GM10248 (cell line): ENCODE measurements at regions not wholly inside any gene's neighbourhood (a gene's known extent, or its start where the extent isn't known, plus 50 kb on each side); places are given as distances from the start of the nearest gene placed in this dataset.

ENCODE experiments used
- CTCF ChIA-PET: fragments of 300-600 bp; sonication (Branson Sonifier 250); formaldehyde crosslinking; extraction: SDS; loops from one replicate; lab custom pipeline; 2021; ENCODE audit warnings: antibody characterized with exemption; lab: Yijun Ruan, JAX
- POLR2A ChIA-PET: fragments of 350-650 bp; sonication (Branson Sonifier 250); formaldehyde crosslinking; extraction: SDS; loops from one replicate; lab custom pipeline; 2020; ENCODE audit warnings: antibody characterized with exemption; lab: Yijun Ruan, JAX
- DNase-seq: peaks from one replicate; pipeline ENCODE4 v3.0.0; 2012; ENCODE audit errors: extremely low spot score
- TF ChIP-seq, protein P1 (sequence below): IDR thresholded peaks from 2 replicates; pipeline ENCODE4 v1.5.1; 2012; ENCODE audit warnings: mild to moderate bottlenecking, low read depth; ENCODE audit errors: extremely low read depth, missing control alignments, control extremely low read depth

DNA sequence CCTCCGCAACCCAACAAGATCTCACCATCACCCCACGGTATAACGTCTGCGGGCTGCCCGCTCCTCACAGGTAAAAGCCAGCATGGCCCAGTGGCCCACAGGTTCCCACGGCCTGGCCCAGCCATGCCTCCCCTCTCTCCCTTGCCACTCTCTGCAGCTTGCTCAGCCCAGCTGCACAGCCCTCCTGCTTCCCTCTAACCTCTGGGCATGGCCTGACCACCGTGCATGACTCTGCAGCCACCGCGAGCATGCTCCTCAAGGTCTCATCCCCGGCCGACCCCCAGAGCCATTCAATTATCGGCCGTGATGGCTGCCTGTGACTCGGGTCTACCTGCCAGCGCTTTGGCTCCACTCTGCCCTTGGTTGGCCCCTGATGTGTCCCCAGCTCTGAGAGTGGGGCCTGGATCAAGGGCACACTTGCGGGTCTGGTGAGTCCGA lies 185.5 kb downstream of the CTTN start:
- ChIA-PET CTCF (no interaction called here), POLR2A (no interaction called here)
- DNase-seq: no peak
- TF ChIP-seq, protein P1, sequence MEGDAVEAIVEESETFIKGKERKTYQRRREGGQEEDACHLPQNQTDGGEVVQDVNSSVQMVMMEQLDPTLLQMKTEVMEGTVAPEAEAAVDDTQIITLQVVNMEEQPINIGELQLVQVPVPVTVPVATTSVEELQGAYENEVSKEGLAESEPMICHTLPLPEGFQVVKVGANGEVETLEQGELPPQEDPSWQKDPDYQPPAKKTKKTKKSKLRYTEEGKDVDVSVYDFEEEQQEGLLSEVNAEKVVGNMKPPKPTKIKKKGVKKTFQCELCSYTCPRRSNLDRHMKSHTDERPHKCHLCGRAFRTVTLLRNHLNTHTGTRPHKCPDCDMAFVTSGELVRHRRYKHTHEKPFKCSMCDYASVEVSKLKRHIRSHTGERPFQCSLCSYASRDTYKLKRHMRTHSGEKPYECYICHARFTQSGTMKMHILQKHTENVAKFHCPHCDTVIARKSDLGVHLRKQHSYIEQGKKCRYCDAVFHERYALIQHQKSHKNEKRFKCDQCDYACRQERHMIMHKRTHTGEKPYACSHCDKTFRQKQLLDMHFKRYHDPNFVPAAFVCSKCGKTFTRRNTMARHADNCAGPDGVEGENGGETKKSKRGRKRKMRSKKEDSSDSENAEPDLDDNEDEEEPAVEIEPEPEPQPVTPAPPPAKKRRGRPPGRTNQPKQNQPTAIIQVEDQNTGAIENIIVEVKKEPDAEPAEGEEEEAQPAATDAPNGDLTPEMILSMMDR: no peak

DNA sequence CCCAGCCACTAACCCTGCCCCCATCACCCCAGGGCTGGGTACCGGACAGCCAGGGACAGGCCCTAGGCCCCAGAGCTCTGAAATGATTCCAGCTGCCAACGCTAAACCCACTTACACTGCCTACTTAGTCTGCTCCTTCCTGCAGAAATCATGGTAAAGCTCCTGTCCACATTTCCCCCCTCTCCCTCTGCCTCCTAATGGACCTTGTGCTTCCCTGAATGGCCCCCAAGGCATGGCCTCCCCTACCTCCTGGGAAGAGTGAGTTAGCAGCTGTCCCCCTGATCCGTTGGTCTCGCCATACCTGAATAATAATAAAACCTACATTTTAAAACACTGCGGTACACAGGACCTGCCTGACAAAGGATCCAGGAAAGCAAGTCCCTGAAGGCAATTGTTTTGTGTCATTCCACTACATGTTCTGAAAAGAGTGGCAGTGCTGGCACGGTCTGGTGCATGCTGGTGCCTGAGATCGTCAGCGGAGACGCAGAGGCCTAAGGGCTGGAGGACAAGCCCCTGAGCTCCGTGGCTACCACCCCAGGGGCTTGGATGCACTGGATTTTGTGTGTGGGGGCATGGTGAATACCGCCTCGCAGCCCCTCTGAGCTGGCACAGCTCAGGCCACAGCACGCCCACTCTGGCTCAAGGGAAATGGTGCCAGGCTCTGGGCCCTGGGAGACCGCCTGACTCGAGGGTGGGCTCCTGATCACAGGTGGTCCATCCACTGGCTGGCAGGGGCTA lies 186.3 kb downstream of the CTTN start:
- POLR2A ChIA-PET: no interaction called here
- no peak for DNase-seq
- TF ChIP-seq, protein P1: no peak
- CTCF ChIA-PET: no interaction called here

DNA sequence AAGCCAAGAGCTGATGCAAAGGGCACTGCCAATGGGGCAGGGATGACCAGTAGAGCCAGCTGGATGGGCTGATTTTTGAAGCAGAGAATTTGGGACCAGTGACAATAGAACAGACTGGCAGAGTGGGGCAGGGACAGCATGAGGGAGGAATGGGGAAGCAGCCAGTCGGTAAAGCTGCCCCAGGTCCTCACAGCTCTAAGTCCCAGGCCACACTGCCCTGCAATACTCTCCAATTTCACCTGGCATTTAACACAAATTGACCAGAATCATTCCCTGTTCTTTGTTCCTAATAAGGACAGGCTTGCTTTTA lies 186.9 kb downstream of the CTTN start:
- DNase-seq: no peak
- ChIA-PET POLR2A (no interaction called here), CTCF (no interaction called here)
- TF ChIP-seq, protein P1: no peak

DNA sequence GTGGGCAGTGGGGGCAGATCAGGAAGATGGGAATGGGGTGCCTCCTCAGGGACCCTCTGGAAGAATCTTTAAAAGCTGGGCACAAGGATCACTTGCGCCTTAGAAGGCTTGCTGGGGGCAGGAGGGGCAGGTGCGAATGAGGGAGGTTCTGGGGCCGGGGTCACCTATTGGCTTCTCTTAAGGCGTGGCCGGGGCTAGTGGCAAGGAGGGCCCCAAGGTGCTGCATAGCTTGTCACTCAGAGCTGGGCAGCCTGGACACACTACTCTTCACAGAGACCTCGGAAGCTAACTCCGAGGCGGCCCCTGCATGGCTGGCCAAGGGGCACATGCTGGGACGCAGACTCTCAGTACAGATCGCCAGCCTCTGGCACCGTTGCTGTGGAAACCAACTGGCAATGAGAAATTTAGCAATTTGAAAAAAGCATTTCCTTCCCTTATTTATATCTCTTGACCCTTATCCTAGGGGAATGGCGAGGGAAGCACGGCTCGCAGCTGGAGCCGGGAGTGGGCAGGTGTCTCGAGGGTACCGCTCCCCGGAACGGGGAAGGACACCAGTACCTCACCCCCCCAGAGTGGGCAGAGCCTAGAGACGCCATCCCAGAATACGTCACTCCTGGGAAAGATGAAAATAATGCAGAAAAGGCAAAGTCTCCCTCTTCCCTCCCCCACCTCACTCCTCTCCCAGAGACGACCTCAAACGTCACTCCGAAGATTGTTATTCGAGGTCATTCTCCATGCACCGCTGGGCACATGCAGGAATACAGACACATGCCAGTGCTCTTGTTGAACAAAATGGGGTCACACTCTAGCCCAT lies 188.1 kb downstream of the CTTN start:
- POLR2A ChIA-PET: no interaction called here
- CTCF ChIA-PET: no interaction called here
- no peak for DNase-seq
- TF ChIP-seq, protein P1: no peak

DNA sequence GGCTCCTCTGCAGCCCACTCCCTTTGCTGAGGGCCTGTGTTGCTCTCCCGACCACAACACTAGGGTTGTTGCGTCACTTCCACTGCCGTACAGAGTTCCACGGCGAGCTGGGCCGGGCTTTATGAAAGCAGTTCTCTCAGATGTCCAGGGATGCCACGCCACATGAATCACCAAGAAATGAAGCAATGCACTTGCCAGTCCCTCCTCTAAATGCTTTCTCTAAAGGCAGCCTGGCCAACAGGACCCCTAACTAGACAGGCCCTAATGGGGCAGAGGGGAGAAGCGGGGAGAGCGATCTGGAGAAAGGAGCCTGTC lies 188.7 kb downstream of the CTTN start:
- TF ChIP-seq, protein P1: no peak
- ChIA-PET CTCF (no interaction called here), POLR2A (no interaction called here)
- DNase-seq: no peak

DNA sequence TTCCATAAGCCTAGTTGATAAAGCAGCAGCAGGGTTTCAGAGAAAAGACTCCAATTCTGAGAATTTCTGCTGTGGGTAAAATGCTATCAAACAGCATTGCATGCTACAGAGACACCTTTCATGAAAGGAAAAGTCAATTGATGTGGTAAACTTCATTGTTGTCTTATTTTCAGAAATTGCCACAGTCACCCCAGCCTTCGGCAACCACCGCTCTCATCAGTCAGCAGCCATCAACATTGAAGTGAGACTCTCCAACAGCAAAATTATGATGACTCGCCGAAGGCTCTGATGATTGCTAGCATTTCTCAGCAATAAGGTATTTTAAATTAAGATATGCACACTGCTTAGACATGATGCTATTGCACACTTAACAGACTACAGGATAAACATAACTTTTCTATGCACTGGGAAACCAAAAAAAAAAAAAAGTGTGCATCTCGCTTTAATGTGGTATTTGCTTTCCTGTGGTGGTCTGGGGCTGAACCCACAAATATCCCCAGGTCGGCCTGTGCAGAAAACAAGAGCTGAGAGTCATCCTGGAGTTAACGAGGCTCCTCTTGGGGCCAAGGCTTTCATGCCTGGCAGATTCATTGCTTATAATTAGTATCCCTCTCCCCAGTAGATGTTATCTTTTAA lies 192.1 kb downstream of the CTTN start:
- ChIA-PET CTCF (interaction anchor here (2.0 kb wide), 1 partner anchor 8 kb away, joined by 5 read pairs; no protein-coding TSS in a partner anchor), POLR2A (no interaction called here)
- TF ChIP-seq, protein P1: no peak
- DNase-seq: no peak
